Femur (tissue), 1 donor: ENCODE measurements at regions not wholly inside any gene's neighbourhood (a gene's known extent, or its start where the extent isn't known, plus 50 kb on each side); places are given as distances from the start of the nearest gene placed in this dataset.

ENCODE experiments used
- DNase-seq: peaks from one replicate; pipeline ENCODE4 v3.0.0-alpha.2; 2017

GRCh38 chr6:24060982-24061754, 64.8 kb upstream of the NRSN1 start:
- DNase-seq = no peak

- no peak for DNase-seq
Observed at GRCh38 chr6:24064106-24064505, 61.9 kb upstream of the NRSN1 start.

GRCh38 chr6:24064832-24065231, 61.2 kb upstream of the NRSN1 start:
- DNase-seq = no peak

- DNase-seq = no peak
Observed at GRCh38 chr6:24069526-24069925, 56.5 kb upstream of the NRSN1 start.

- no peak for DNase-seq
Observed at GRCh38 chr6:24072038-24072746, 53.8 kb upstream of the NRSN1 start.

- no peak for DNase-seq
Observed at GRCh38 chr6:24076011-24076410, 50.0 kb upstream of the NRSN1 start.
